ENCODE measurements at regions not wholly inside any gene's neighbourhood (a gene's known extent, or its start where the extent isn't known, plus 50 kb on each side); places are given as distances from the start of the nearest gene placed in this dataset.

GRCh38 chr5:89981878-89982773 is 427.4 kb downstream of the CETN3 start:
- no peak for TF ChIP-seq CTCF (IDR thresholded peaks at IDR 0.05 in 8 of 11, conservative IDR thresholded peaks at IDR 0.05 in 3 of 11)
- TF ChIP-seq POLR2A (IDR thresholded peaks at IDR 0.05) = no peak

All from spleen (tissue), 7 donors.